NCI-H82 treated with DMSO at 0.1 percent for 48 hours (cell line): ENCODE measurements at regions not wholly inside any gene's neighbourhood (a gene's known extent, or its start where the extent isn't known, plus 50 kb on each side); places are given as distances from the start of the nearest gene placed in this dataset.

ENCODE experiments used
- DNase-seq: peaks from one replicate; lab custom pipeline; 2025; ENCODE audit not compliant: unreplicated experiment; lab: John Stamatoyannopoulos, UW

DNA sequence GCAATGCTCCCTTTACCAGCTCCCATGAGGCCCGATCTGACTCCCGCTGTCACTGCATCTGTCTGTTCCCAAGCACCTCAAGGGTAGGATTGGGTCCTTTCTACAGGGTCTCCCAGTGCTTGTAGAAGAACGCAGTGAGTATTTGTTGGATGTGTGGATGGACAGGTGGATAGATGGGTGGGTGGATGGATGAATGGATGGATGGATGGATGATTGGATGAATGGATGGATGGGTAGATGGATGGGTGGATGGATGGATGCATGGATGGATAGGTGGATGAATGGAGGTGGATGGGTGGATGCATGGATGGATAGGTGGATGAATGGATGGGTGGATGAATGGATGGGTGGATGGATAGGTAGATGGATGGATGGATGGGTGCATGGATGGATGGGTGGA, 91.6 kb downstream of the HS1BP3 start:
- DNase-seq: no peak

GRCh38 chr2:20560011-20560410, 90.9 kb downstream of the HS1BP3 start:
- no peak for DNase-seq

- no peak for DNase-seq
Measured at GRCh38 chr2:20560891-20561636, 89.8 kb downstream of the HS1BP3 start.

DNA sequence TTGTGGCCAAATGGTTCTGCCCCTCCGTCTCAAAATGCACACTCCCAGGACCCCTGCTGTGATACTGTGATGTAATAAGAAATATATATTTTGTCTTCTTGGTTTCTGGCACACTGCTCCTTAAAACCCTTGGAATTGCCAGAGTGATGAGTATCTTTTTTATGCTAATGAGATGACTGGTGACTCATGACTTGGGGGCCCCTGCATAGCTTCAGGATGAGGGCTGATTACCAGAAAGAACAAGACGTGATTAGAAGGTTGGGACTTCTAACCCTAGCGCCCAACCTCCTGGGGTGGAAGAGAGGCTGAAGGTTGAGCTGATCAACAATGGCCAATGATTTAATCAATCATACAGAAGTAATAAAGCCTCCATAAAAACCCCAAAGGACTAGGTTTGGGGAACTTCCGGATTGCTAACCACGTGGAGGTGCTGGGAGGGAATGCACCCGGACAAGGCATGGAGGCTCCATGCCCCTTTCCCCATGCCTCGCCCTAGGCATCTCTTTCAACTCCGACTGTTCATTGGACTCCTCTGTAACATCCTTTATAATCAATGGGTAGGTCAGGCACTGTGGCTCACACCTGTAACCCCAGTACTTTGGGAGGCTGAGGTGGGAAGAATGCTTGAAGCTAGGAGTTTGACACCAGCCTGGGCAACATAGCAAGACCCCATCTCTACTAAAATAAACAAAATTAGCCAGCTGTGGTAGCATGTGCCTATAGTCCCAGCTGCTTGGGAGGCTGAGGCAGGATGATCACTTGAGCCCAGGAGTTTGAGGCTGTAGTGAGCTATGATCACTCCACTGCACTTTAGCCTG, 89.1 kb downstream of the HS1BP3 start:
- DNase-seq: no peak

GRCh38 chr2:20562540-20563225, 88.2 kb downstream of the HS1BP3 start:
- DNase-seq: no peak

DNA sequence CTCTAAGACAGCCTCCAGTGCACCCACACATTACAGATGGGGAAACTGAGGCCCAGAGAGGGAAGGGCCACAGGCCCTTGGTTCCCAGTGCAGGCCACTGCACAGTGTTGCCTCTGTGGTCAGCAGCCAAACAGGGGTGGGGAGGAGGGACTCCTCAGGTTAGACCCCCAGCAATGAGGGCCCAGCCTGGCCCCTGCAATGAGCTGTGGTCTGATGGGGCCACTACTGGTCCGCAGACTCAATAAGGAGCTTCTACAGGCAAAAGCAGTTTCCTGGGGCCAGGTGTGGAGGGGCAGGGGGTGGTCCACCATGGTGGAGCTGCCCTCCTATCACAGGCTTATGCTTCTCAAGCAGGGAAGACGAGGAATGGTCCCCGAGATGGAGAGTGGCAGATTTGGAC, 87.6 kb downstream of the HS1BP3 start:
- DNase-seq: no peak

DNA sequence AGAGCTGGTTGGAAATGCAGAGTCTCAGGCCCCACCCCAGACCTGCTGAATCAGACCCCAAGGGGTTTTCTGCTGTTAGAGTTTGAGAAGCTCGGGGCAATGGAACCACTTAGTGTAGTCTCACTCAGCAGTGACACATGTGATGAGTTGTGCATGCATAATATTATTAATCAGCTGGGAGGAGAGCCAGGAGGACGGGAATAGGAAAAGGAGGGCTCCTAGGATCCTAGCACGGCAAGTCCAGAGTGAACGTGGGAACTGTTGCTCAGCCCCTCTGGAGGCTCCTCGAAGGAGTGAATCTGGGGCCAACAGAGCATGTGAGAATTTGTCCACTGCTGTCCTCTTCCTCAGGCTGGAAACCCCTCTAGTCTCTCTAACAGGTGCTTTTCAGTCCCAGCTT, 87.1 kb downstream of the HS1BP3 start:
- no peak for DNase-seq

GRCh38 chr2:20565101-20565622, 85.7 kb downstream of the HS1BP3 start:
- no peak for DNase-seq

GRCh38 chr2:20565623-20566236, 85.2 kb downstream of the HS1BP3 start:
- no peak for DNase-seq

GRCh38 chr2:20566331-20566730, 84.6 kb downstream of the HS1BP3 start:
- DNase-seq: no peak

GRCh38 chr2:20567159-20567925, 83.6 kb downstream of the HS1BP3 start:
- no peak for DNase-seq
